Gastrocnemius medialis (tissue), 4 donors: ENCODE measurements at regions not wholly inside any gene's neighbourhood (a gene's known extent, or its start where the extent isn't known, plus 50 kb on each side); places are given as distances from the start of the nearest gene placed in this dataset.
"Not testable (repeated sequence)": the region's sequence is repeated elsewhere in the genome, so short reads cannot be mapped to it uniquely, and the experiment has no call there.

Experiments
- ATAC-seq, 2 donors: fragments of 150-250 bp; one replicate each; pipeline ENCODE4 v1.9.1; 2016
- DNase-seq, 2 donors: peaks; one replicate each; pipeline ENCODE4 v3.0.0-alpha.2; 2019
- H3K27ac ChIP-seq, 4 donors: fragments of 200-600 bp; sonication (generic); 1 replicate in 1 of 4; 2 replicates in 3 of 4; pipeline ENCODE4 v1.5.1; 2016 to 2018; ENCODE audit warnings: mild to moderate bottlenecking in 2 of 4, moderate library complexity in 1 of 4
- H3K27me3 ChIP-seq, 3 donors: fragments of 200-600 bp; sonication (generic) in 2 of 3; 1 replicate in 1 of 3; 2 replicates in 2 of 3; pipeline versions ENCODE4 v1.5.1 to v1.6.0; 2016 to 2019; ENCODE audit warnings: mild to moderate bottlenecking in 1 of 3, moderate library complexity in 1 of 3
- H3K36me3 ChIP-seq, 2 donors: fragments of 200-600 bp; sonication (generic) in 1 of 2; one replicate each; pipeline ENCODE4 v1.5.1; 2017 to 2018
- H3K4me1 ChIP-seq, 2 donors: fragments of 200-600 bp; sonication (generic) in 1 of 2; one replicate each; pipeline ENCODE4 v1.5.1; 2016 to 2017; ENCODE audit warnings: mild to moderate bottlenecking in 2 of 2
- H3K4me3 ChIP-seq, 4 donors: fragments of 200-600 bp; sonication (generic) in 3 of 4; 1 replicate in 1 of 4; 2 replicates in 3 of 4; pipeline ENCODE4 v1.5.1; 2016 to 2019; ENCODE audit warnings: mild to moderate bottlenecking in 2 of 4
- H3K9me3 ChIP-seq, 3 donors: fragments of 200-600 bp; sonication (generic) in 2 of 3; 1 replicate in 1 of 3; 2 replicates in 2 of 3; pipeline ENCODE4 v1.5.1; 2016 to 2019
- CTCF ChIP-seq, 5 experiments: fragments of 450-650 bp in 3 of 5; fragments of 200-600 bp in 2 of 5; sonication (generic) in 2 of 5; IDR thresholded peaks in 4 of 5; conservative IDR thresholded peaks in 1 of 5; 1 replicate in 4 of 5; 2 replicates in 1 of 5; pipeline ENCODE4 v1.5.1; 2016 to 2019; ENCODE audit warnings: antibody characterized with exemption in 5 of 5, mild to moderate bottlenecking in 3 of 5, moderate library complexity in 3 of 5
- POLR2A ChIP-seq, 2 donors: fragments of 450-650 bp; IDR thresholded peaks; one replicate each; pipeline ENCODE4 v1.6.1; 2017; ENCODE audit warnings: antibody characterized with exemption in 2 of 2, mild to moderate bottlenecking in 2 of 2, moderate library complexity in 2 of 2
- in situ Hi-C, 4 donors: fragments of 200-750 bp; cut with MboI; loops; one replicate each; pipeline versions ENCODE4 v1.15.0 to v1.8.0; 2017; ENCODE audit warnings: low sequenced_read_pairs in 4 of 4
- intact Hi-C: fragments of 100-400 bp; cut with DNase I; formaldehyde crosslinking; loops from one replicate; pipeline ENCODE4 v1.15.1; 2023; ENCODE audit warnings: low total_unique reads

- DNase-seq = no peak
- in situ Hi-C loops (no loop called here), intact Hi-C loops (no loop called here)
- H3K4me3 ChIP-seq = no peak overlapping the region
- TF ChIP-seq POLR2A (IDR thresholded peaks at IDR 0.05) = no peak
- no peak for TF ChIP-seq CTCF (IDR thresholded peaks at IDR 0.05 in 4 of 5, conservative IDR thresholded peaks at IDR 0.05 in 1 of 5)
- no peak overlapping the region for H3K27ac ChIP-seq
- no peak for ATAC-seq
- H3K4me1 ChIP-seq = no peaks in the 10 kb centered on the region
- no peaks in the 10 kb centered on the region for H3K27me3 ChIP-seq
- H3K36me3 ChIP-seq = no peaks in the 10 kb centered on the region
- H3K9me3 ChIP-seq = no peaks in the 10 kb centered on the region
Observed at GRCh38 chr10:62934258-62934657, 118.1 kb upstream of the EGR2 start.

GRCh38 chr10:62928763-62929162 lies 112.6 kb upstream of the EGR2 start:
- intact Hi-C loops, H3K4me3 ChIP-seq, H3K36me3 ChIP-seq, H3K4me1 ChIP-seq, DNase-seq, H3K9me3 ChIP-seq, H3K27ac ChIP-seq, in situ Hi-C loops, H3K27me3 ChIP-seq, ATAC-seq: not testable (repeated sequence)

- H3K36me3 ChIP-seq = no peaks in the 10 kb centered on the region
- DNase-seq = no peak
- no peak overlapping the region for H3K27ac ChIP-seq
- TF ChIP-seq POLR2A (IDR thresholded peaks at IDR 0.05) (no peak), CTCF (IDR thresholded peaks at IDR 0.05 in 4 of 5, conservative IDR thresholded peaks at IDR 0.05 in 1 of 5) (no peak)
- H3K9me3 ChIP-seq = no peaks in the 10 kb centered on the region
- intact Hi-C loops (no loop called here), in situ Hi-C loops (no loop called here)
- no peaks in the 10 kb centered on the region for H3K27me3 ChIP-seq
- H3K4me1 ChIP-seq = no peaks in the 10 kb centered on the region
- no peak for ATAC-seq
- H3K4me3 ChIP-seq = no peak overlapping the region
Observed at GRCh38 chr10:62926407-62926806, 110.2 kb upstream of the EGR2 start.

- no peaks in the 10 kb centered on the region for H3K36me3 ChIP-seq
- no peaks in the 10 kb centered on the region for H3K9me3 ChIP-seq
- no peak overlapping the region for H3K27ac ChIP-seq
- no peak overlapping the region for H3K4me3 ChIP-seq
- intact Hi-C loops = no loop called here
- no peaks in the 10 kb centered on the region for H3K27me3 ChIP-seq
- TF ChIP-seq POLR2A (IDR thresholded peaks at IDR 0.05) = no peak
- no peaks in the 10 kb centered on the region for H3K4me1 ChIP-seq
- ATAC-seq = no peak
- no peak for DNase-seq
- in situ Hi-C loops = no loop called here
Observed at GRCh38 chr10:62924344-62924748, 108.2 kb upstream of the EGR2 start.

- H3K36me3 ChIP-seq = no peaks in the 10 kb centered on the region
- no peaks in the 10 kb centered on the region for H3K4me1 ChIP-seq
- DNase-seq (no peak), ATAC-seq (no peak)
- no peaks in the 10 kb centered on the region for H3K9me3 ChIP-seq
- intact Hi-C loops = no loop called here
- TF ChIP-seq POLR2A (IDR thresholded peaks at IDR 0.05) = no peak
- TF ChIP-seq CTCF (IDR thresholded peaks at IDR 0.05 in 4 of 5, conservative IDR thresholded peaks at IDR 0.05 in 1 of 5) = no peak
- no peak overlapping the region for H3K27ac ChIP-seq
- H3K4me3 ChIP-seq = no peak overlapping the region
- H3K27me3 ChIP-seq = no peaks in the 10 kb centered on the region
- in situ Hi-C loops = no loop called here
Observed at GRCh38 chr10:62919776-62920175, 103.6 kb upstream of the EGR2 start.

- Histone ChIP-seq H3K9me3 (no peaks in the 10 kb centered on the region), H3K27ac (no peak overlapping the region), H3K4me3 (no peak overlapping the region), H3K4me1 (no peaks in the 10 kb centered on the region), H3K36me3 (no peaks in the 10 kb centered on the region), H3K27me3 (no peaks in the 10 kb centered on the region)
- ATAC-seq = no peak
- no peak for DNase-seq
- intact Hi-C loops (no loop called here), in situ Hi-C loops (no loop called here)
- TF ChIP-seq POLR2A (IDR thresholded peaks at IDR 0.05) (no peak), CTCF (IDR thresholded peaks at IDR 0.05 in 4 of 5, conservative IDR thresholded peaks at IDR 0.05 in 1 of 5) (no peak)
Observed at GRCh38 chr10:62917475-62918238, 101.5 kb upstream of the EGR2 start.
